ENCODE measurements at regions not wholly inside any gene's neighbourhood (a gene's known extent, or its start where the extent isn't known, plus 50 kb on each side); places are given as distances from the start of the nearest gene placed in this dataset.

DNA sequence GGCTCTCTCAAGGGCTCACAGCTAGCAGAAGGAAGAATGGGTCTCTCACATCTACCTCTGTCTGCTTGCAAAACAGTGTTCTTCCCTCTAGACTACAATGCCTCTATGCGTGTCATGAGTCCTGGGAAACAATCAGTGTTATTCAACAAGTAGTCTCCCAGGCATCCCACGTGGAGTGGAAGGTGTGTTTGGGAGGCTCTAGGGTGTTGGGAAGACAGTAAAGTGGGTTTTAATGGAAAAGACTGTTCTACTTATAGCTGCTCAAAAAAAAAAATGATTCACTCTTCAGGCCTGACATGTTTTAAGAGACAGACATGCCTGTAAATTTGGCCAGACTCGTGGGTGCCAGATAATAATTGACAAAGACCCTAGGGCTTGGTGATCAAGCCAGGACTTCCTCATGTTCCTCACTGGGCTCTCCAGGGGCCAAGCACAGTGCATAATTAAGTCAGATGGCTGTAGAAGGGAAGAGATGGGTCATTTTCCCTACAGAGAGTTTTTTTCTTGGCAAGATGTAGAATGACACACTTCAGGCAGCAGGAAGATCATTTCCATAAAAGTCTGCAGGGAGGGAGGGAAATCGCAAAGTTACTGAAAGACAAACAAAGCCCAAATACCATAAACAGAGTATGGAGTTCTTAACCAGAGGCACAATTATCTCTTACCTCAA lies 246.4 kb downstream of the ACTL7B start:
- H3K4me3 ChIP-seq (ENCODE audit: low read depth, low read length), result no peak overlapping the region
- no peak for DNase-seq (ENCODE audit: low read depth)
- TF ChIP-seq, protein P1, sequence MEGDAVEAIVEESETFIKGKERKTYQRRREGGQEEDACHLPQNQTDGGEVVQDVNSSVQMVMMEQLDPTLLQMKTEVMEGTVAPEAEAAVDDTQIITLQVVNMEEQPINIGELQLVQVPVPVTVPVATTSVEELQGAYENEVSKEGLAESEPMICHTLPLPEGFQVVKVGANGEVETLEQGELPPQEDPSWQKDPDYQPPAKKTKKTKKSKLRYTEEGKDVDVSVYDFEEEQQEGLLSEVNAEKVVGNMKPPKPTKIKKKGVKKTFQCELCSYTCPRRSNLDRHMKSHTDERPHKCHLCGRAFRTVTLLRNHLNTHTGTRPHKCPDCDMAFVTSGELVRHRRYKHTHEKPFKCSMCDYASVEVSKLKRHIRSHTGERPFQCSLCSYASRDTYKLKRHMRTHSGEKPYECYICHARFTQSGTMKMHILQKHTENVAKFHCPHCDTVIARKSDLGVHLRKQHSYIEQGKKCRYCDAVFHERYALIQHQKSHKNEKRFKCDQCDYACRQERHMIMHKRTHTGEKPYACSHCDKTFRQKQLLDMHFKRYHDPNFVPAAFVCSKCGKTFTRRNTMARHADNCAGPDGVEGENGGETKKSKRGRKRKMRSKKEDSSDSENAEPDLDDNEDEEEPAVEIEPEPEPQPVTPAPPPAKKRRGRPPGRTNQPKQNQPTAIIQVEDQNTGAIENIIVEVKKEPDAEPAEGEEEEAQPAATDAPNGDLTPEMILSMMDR (IDR thresholded peaks at IDR 0.05; ENCODE audit: low read depth, low read length), result no peak
- TF ChIP-seq POLR2A (IDR thresholded peaks at IDR 0.05; ENCODE audit: extremely low read depth, insufficient read length) (no peak), MYC (IDR thresholded peaks at IDR 0.05; ENCODE audit: low read depth, low read length) (no peak)
- TF ChIP-seq, protein P2, sequence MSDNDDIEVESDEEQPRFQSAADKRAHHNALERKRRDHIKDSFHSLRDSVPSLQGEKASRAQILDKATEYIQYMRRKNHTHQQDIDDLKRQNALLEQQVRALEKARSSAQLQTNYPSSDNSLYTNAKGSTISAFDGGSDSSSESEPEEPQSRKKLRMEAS (IDR thresholded peaks at IDR 0.05; ENCODE audit: low read depth, low read length), result no peak

DNA sequence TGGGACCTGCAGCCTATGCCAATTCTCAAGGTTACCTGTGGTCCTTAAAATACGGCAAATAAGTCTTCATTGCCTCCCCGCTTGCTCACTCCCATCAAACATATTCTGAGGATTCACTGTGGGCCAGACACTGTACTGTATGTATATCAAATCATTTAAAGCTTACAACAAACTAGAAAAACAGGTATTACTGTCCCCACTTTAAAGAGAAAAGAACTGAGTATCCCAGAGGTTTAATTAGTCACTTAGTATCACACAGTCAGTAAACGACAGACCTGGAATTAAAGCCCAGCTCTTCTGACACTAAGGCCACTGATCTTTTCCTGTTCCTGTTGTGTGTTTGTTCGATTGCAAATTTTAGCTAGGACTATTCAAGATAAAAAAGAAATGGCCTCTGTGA lies 248.2 kb downstream of the ACTL7B start:
- TF ChIP-seq, protein P1 (IDR thresholded peaks at IDR 0.05; ENCODE audit: low read depth, low read length), result no peak
- no peak for TF ChIP-seq MYC (IDR thresholded peaks at IDR 0.05; ENCODE audit: low read depth, low read length)
- no peak for TF ChIP-seq POLR2A (IDR thresholded peaks at IDR 0.05; ENCODE audit: extremely low read depth, insufficient read length)
- TF ChIP-seq, protein P2 (IDR thresholded peaks at IDR 0.05; ENCODE audit: low read depth, low read length), result no peak
- H3K4me3 ChIP-seq (ENCODE audit: low read depth, low read length), result no peak overlapping the region
- DNase-seq (ENCODE audit: low read depth), result no peak

DNA sequence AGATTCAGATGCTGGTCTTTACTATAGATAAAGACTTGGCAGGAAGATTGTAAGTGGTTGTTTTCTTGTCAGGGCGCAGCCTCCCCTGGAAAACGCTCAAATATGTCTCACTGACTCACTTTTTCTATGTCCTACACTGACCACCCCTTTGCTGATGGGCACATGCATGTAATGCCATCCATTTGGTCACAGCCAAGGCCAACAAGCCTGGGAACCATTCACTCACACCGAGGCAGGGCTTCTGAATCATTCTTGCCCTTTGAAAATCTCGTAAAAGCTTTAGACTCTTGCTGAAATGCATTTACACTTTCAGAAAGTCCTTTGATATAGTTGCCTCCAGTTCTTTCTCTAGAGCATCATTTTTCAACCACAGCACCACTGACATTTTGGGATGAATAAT lies 249.4 kb downstream of the ACTL7B start:
- DNase-seq (ENCODE audit: low read depth), result no peak
- TF ChIP-seq MYC (IDR thresholded peaks at IDR 0.05; ENCODE audit: low read depth, low read length), result no peak
- TF ChIP-seq POLR2A (IDR thresholded peaks at IDR 0.05; ENCODE audit: extremely low read depth, insufficient read length), result no peak
- TF ChIP-seq, protein P1 (IDR thresholded peaks at IDR 0.05; ENCODE audit: low read depth, low read length), result no peak
- TF ChIP-seq, protein P2 (IDR thresholded peaks at IDR 0.05; ENCODE audit: low read depth, low read length), result no peak

DNA sequence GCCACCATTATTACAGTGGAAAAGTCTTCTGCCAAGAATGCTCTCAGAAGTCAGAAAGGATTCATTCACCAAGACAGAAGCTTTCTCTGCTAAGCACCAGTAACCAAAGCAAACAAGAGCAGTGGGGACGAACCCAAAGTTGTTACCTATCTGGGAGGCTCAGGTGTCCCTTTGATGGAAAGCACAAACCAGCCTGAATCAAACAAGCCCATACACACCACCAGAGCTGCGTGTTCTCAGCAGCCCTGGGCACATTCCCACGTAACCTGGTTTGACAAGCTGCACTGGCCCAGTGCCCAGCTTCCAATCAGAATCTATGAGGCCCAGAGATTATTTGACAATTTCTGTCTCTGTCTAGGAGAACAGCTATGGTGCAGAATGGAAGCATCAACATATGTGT lies 252.6 kb downstream of the ACTL7B start:
- no peak for TF ChIP-seq MYC (IDR thresholded peaks at IDR 0.05; ENCODE audit: low read depth, low read length)
- TF ChIP-seq, protein P2 (IDR thresholded peaks at IDR 0.05; ENCODE audit: low read depth, low read length), result no peak
- TF ChIP-seq POLR2A (IDR thresholded peaks at IDR 0.05; ENCODE audit: extremely low read depth, insufficient read length), result no peak
- TF ChIP-seq, protein P1 (IDR thresholded peaks at IDR 0.05; ENCODE audit: low read depth, low read length), result no peak
- H3K4me3 ChIP-seq (ENCODE audit: low read depth, low read length), result no peak overlapping the region
- DNase-seq (ENCODE audit: low read depth), result no peak

More for the DNA sequence above, 249.4 kb downstream of the ACTL7B start:
- H3K4me3 ChIP-seq (ENCODE audit: low read depth, low read length), result no peak overlapping the region

DNA sequence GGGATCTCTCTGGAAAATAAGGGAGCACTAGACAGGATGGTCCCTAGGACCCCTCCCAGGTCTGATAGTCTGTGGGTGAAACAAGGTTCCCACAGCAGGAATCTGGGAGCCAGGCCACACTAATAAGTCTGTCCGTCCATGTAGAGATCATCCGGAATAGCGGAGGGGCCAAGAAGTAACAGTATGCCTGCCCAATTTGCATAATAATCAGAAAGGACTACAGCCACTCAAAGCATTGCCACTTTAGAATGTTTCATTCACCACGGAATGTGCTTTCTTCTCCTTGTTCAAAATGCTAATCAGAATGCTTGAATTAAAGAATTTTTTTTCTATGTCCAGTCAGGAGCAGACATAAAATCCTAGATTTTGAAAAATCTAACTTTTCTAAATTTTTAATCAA lies 254.9 kb downstream of the ACTL7B start:
- TF ChIP-seq POLR2A (IDR thresholded peaks at IDR 0.05; ENCODE audit: extremely low read depth, insufficient read length), result no peak
- DNase-seq (ENCODE audit: low read depth), result no peak
- H3K4me3 ChIP-seq (ENCODE audit: low read depth, low read length), result no peak overlapping the region

DNA sequence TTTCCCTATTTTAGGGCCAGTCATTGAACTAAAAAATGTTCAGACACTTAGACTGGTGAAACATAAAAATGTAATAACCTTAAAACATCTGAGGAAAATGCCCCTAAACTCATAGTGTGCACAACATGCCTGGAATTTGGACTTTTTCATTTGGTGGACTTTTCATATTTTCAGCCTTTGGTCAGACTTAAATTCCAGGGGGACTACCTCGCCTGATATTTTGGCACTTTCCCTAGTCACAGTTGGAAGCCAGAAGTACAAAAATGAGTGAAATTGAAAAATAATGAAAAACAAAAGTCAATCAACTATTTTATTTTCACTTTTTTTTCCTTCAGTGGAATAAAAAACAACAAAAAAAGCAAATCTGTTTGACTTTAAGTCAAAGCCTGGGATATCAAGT lies 256.2 kb downstream of the ACTL7B start:
- no peak for DNase-seq (ENCODE audit: low read depth)
- TF ChIP-seq, protein P1 (IDR thresholded peaks at IDR 0.05; ENCODE audit: low read depth, low read length), result no peak
- no peak for TF ChIP-seq MYC (IDR thresholded peaks at IDR 0.05; ENCODE audit: low read depth, low read length)
- no peak overlapping the region for H3K4me3 ChIP-seq (ENCODE audit: low read depth, low read length)
